B cell (primary cell): ENCODE measurements at regions not wholly inside any gene's neighbourhood (a gene's known extent, or its start where the extent isn't known, plus 50 kb on each side); places are given as distances from the start of the nearest gene placed in this dataset.
"Not testable (repeated sequence)": the region's sequence is repeated elsewhere in the genome, so short reads cannot be mapped to it uniquely, and the experiment has no call there.

Experiments used
- ATAC-seq: fragments of 200-7000 bp; cut with Tn5 transposase; one replicate; pipeline ENCODE4 v1.10.0; 2021; ENCODE audit warnings: low read depth, mild to moderate bottlenecking, moderate number of reproducible peaks, moderate library complexity
- CTCF ChIA-PET: fragments of 350-600 bp; sonication (Branson Sonifier 250); formaldehyde crosslinking; loops from one replicate; lab custom pipeline; 2021; ENCODE audit warnings: antibody characterized with exemption, inconsistent platforms; lab: Charles Lee
- POLR2A ChIA-PET: fragments of 350-600 bp; sonication (Branson Sonifier 250); formaldehyde crosslinking; loops from one replicate; lab custom pipeline; 2021; ENCODE audit warnings: antibody characterized with exemption; lab: Charles Lee
- DNase-seq: peaks from one replicate; pipeline ENCODE4 v3.0.0; 2013
- H2AFZ ChIP-seq: 2 replicates; pipeline ENCODE4 v1.6.1; 2012; ENCODE audit warnings: mild to moderate bottlenecking, low read depth, low read length; ENCODE audit not compliant: insufficient read depth, poor library complexity, severe bottlenecking
- H3K27ac ChIP-seq, 2 donors: 1 replicate in 1 of 2; 2 replicates in 1 of 2; pipeline ENCODE4 v1.5.1; 2012 to 2013; ENCODE audit warnings: low read length in 2 of 2, mild to moderate bottlenecking in 2 of 2, moderate library complexity in 1 of 2
- H3K27me3 ChIP-seq, 4 experiments: fragments of 200-600 bp in 1 of 4; sonication (generic) in 1 of 4; replicated peaks in 1 of 4; 1 replicate in 2 of 4; 2 replicates in 2 of 4; pipeline versions ENCODE4 v1.6.1 to v1.7.0; 2013 to 2016; ENCODE audit warnings: low read length in 3 of 4, mild to moderate bottlenecking in 2 of 4, mixed read lengths in 1 of 4, moderate library complexity in 1 of 4; ENCODE audit not compliant: insufficient read depth in 4 of 4, control insufficient read depth in 3 of 4; ENCODE audit errors: control extremely low read depth in 1 of 4
- H3K36me3 ChIP-seq, 2 experiments: replicated peaks in 1 of 2; 1 replicate in 1 of 2; 2 replicates in 1 of 2; pipeline versions ENCODE4 v1.6.1 to v1.7.1; 2013; ENCODE audit warnings: low read length in 1 of 2; ENCODE audit not compliant: insufficient read depth in 2 of 2, control insufficient read depth in 1 of 2; ENCODE audit errors: control extremely low read depth in 1 of 2, extremely low read depth in 1 of 2
- H3K4me1 ChIP-seq, 2 donors: fragments of 200-600 bp in 1 of 2; sonication (generic) in 1 of 2; 1 replicate in 1 of 2; 2 replicates in 1 of 2; pipeline versions ENCODE4 v1.5.1 to v1.6.1; 2013 to 2017; ENCODE audit warnings: low read length in 2 of 2; ENCODE audit not compliant: control insufficient read depth in 2 of 2, insufficient read depth in 2 of 2
- H3K4me2 ChIP-seq: replicated peaks from 2 replicates; pipeline ENCODE3; 2012; ENCODE audit warnings: mild to moderate bottlenecking, low read depth, low read length; ENCODE audit not compliant: poor library complexity, severe bottlenecking
- H3K4me3 ChIP-seq, 5 experiments: fragments of 200-600 bp in 1 of 5; sonication (generic) in 1 of 5; 1 replicate in 3 of 5; 2 replicates in 2 of 5; pipeline versions ENCODE4 v1.5.1 to v1.7.0; 2011 to 2016; ENCODE audit warnings: low read length in 4 of 5, mild to moderate bottlenecking in 4 of 5, low read depth in 2 of 5, control low read depth in 1 of 5, moderate library complexity in 1 of 5; ENCODE audit not compliant: insufficient read depth in 1 of 5; ENCODE audit errors: control extremely low read depth in 1 of 5, extremely low read depth in 1 of 5
- H3K79me2 ChIP-seq: fragments of 200-600 bp; sonication (generic); one replicate; pipeline ENCODE4 v1.6.0; 2016; ENCODE audit warnings: low read length; ENCODE audit not compliant: control insufficient read depth, insufficient read depth
- H3K9ac ChIP-seq: fragments of 200-600 bp; sonication (generic); 2 replicates; pipeline ENCODE4 v1.6.1; 2017; ENCODE audit warnings: mild to moderate bottlenecking, low read length, moderate library complexity
- H3K9me3 ChIP-seq, 3 donors: one replicate each; pipeline versions ENCODE4 v1.6.1 to v1.7.1; 2013; ENCODE audit warnings: low read length in 2 of 3; ENCODE audit not compliant: control insufficient read depth in 2 of 3, insufficient read depth in 1 of 3; ENCODE audit errors: control extremely low read depth in 1 of 3
- H4K20me1 ChIP-seq: 2 replicates; pipeline ENCODE4 v1.6.0; 2012; ENCODE audit warnings: mild to moderate bottlenecking, low read length; ENCODE audit not compliant: insufficient read depth, control insufficient read depth, poor library complexity, severe bottlenecking
- H3K27ac Mint-ChIP-seq: one replicate; pipeline ENCODE4 v1.8.0; 2021; ENCODE audit warnings: mixed read lengths
- H3K27me3 Mint-ChIP-seq: one replicate; pipeline ENCODE4 v1.8.0; 2021; ENCODE audit warnings: mixed read lengths
- H3K4me1 Mint-ChIP-seq: one replicate; pipeline ENCODE4 v1.8.0; 2021; ENCODE audit warnings: mixed read lengths
- H3K4me3 Mint-ChIP-seq: one replicate; pipeline ENCODE4 v1.8.0; 2021; ENCODE audit warnings: mixed read lengths
- H3K9me3 Mint-ChIP-seq: one replicate; pipeline ENCODE4 v1.8.0; 2022; ENCODE audit warnings: mixed read lengths; ENCODE audit not compliant: insufficient read depth
- EZH2 ChIP-seq: IDR thresholded peaks from 2 replicates; pipeline ENCODE4 v1.6.1; 2012; ENCODE audit warnings: borderline replicate concordance, low read depth, mild to moderate bottlenecking, moderate library complexity, low read length; ENCODE audit not compliant: insufficient read depth, poor library complexity, severe bottlenecking
- WGBS: methylation state at CpG from one replicate; pipeline ENCODE4 v1.1.5; 2013; ENCODE audit warnings: missing lambda C conversion rate; ENCODE audit not compliant: insufficient coverage; 5-methylcytosine and 5-hydroxymethylcytosine counted together
- intact Hi-C: fragments of 100-400 bp; cut with micrococcal nuclease; formaldehyde crosslinking; loops from one replicate; pipeline ENCODE4 v1.10.0; 2022
- TF ChIP-seq, protein P1 (sequence below): fragments of 200-600 bp; IDR thresholded peaks from one replicate; pipeline ENCODE4 v1.8.0; 2022; ENCODE audit warnings: antibody characterized with exemption, mild to moderate bottlenecking

DNA sequence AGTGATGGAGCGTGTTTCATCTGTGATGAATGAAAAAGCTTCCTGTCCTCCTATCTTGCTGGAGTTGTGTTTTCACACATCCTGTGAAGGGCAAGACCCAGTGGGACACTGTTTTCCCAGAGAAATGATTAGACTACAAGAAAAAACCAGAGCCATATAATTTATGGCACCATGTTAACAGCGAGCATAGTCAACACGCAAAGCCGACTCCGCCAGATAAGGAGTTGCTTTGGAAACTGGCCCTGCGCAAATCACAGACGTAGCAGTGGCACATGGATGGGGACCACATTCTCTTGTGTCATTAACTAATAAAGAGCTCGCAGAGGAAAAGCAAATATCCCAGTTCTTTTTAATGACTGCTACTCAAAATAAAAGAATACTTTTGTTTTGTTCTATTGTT is 471.2 kb upstream of the RUNX1 start:
- Histone ChIP-seq H3K4me1 (peaks cover 7 to 9% of the 10 kb centered on the region in 2 donors), H3K27ac (no peak overlapping the region), H3K4me2 (no peak overlapping the region), H3K79me2 (no peaks in the 10 kb centered on the region), H3K9me3 (no peaks in the 10 kb centered on the region), H3K27me3 (peaks cover 0 to 3% (median 0%) of the 10 kb centered on the region in 4 experiments), H3K36me3 (no peaks in the 10 kb centered on the region), H3K9ac (no peak overlapping the region), H2AFZ (no peak overlapping the region), H3K4me3 (no peak overlapping the region), H4K20me1 (no peaks in the 10 kb centered on the region)
- POLR2A ChIA-PET: no interaction called here
- H3K4me3 Mint-ChIP-seq: no peak overlapping the region
- CTCF ChIA-PET: interaction anchor here (0.6 kb wide), 1 partner anchor 73 kb away, joined by 4 read pairs; no protein-coding TSS in a partner anchor
- H3K4me1 Mint-ChIP-seq: peaks cover 10% of the 10 kb centered on the region
- no peak for DNase-seq
- intact Hi-C loops: loop anchor here (10.0 kb wide), 1 partner anchor 636 kb away; no protein-coding TSS in a partner anchor
- H3K27ac Mint-ChIP-seq: no peak overlapping the region
- no peaks in the 10 kb centered on the region for H3K9me3 Mint-ChIP-seq
- 72% methylated on average over 6 of the region's 8 CpGs for WGBS
- ATAC-seq: no peak
- peaks cover 13% of the 10 kb centered on the region for H3K27me3 Mint-ChIP-seq
- TF ChIP-seq, protein P1, sequence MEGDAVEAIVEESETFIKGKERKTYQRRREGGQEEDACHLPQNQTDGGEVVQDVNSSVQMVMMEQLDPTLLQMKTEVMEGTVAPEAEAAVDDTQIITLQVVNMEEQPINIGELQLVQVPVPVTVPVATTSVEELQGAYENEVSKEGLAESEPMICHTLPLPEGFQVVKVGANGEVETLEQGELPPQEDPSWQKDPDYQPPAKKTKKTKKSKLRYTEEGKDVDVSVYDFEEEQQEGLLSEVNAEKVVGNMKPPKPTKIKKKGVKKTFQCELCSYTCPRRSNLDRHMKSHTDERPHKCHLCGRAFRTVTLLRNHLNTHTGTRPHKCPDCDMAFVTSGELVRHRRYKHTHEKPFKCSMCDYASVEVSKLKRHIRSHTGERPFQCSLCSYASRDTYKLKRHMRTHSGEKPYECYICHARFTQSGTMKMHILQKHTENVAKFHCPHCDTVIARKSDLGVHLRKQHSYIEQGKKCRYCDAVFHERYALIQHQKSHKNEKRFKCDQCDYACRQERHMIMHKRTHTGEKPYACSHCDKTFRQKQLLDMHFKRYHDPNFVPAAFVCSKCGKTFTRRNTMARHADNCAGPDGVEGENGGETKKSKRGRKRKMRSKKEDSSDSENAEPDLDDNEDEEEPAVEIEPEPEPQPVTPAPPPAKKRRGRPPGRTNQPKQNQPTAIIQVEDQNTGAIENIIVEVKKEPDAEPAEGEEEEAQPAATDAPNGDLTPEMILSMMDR: no peak
- TF ChIP-seq EZH2: no peak

DNA sequence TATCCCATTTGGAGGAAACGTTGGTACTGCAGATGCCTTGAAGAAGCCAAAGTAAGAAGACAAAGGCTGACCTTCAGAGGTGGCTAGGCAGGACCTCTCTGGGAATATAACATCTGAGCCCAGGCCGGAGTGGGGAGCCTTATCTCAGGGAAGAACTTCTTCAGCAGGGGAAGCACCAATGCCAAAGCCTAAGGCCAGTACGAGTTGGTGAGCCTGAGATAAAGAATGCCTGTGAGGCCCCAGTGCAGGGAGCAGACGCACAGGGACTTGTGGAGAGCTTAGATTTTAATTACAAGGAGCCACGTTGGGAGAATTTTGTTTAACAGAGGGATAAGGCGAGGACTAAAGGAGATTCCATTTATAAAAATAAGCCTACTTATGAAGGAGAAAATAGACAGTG is 468.8 kb upstream of the RUNX1 start:
- Histone ChIP-seq H3K79me2 (no peaks in the 10 kb centered on the region), H3K9me3 (no peaks in the 10 kb centered on the region), H2AFZ (no peak overlapping the region), H3K27me3 (peaks cover 0 to 10% (median 3%) of the 10 kb centered on the region in 4 experiments), H3K27ac (no peak overlapping the region), H4K20me1 (no peaks in the 10 kb centered on the region), H3K4me3 (no peak overlapping the region), H3K9ac (no peak overlapping the region), H3K36me3 (no peaks in the 10 kb centered on the region), H3K4me1 (no peaks in the 10 kb centered on the region), H3K4me2 (no peak overlapping the region)
- no peak overlapping the region for H3K27ac Mint-ChIP-seq
- intact Hi-C loops: no loop called here
- CTCF ChIA-PET: no interaction called here
- no peak overlapping the region for H3K4me3 Mint-ChIP-seq
- POLR2A ChIA-PET: no interaction called here
- peaks cover 28% of the 10 kb centered on the region for H3K27me3 Mint-ChIP-seq
- no peaks in the 10 kb centered on the region for H3K9me3 Mint-ChIP-seq
- no peak for TF ChIP-seq EZH2
- TF ChIP-seq, protein P1: no peak
- no peak for ATAC-seq
- H3K4me1 Mint-ChIP-seq: no peaks in the 10 kb centered on the region
- 85% methylated on average over 3 of the region's 6 CpGs for WGBS
- DNase-seq: no peak

DNA sequence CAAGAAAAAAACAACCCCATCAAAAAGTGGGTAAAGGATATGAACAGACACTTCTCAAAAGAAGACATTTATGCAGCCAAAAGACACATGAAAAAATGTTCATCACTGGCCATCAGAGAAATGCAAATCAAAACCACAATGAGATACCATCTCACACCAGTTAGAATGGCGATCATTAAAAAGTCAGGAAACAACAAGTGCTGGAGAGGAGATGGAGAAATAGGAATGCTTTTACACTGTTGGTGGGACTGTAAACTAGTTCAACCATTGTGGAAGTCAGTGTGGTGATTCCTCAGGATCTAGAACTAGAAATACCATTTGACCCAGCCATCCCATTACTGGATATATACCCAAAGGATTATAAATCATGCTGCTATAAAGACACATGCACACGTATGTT is 467.2 kb upstream of the RUNX1 start:
- H3K79me2 ChIP-seq, H3K9me3 Mint-ChIP-seq, H3K4me2 ChIP-seq, H2AFZ ChIP-seq, H3K4me1 Mint-ChIP-seq, H3K36me3 ChIP-seq, DNase-seq, H3K27ac ChIP-seq, H3K9me3 ChIP-seq, intact Hi-C loops, ATAC-seq, H3K27me3 ChIP-seq, H3K9ac ChIP-seq, CTCF ChIA-PET, H3K4me1 ChIP-seq, H3K4me3 ChIP-seq, POLR2A ChIA-PET, H4K20me1 ChIP-seq, H3K4me3 Mint-ChIP-seq, H3K27ac Mint-ChIP-seq: not testable (repeated sequence)
- WGBS: no CpG with 5 or more reads among the region's 2 CpGs
- H3K27me3 Mint-ChIP-seq: peaks cover 35% of the 10 kb centered on the region
